Cardiac muscle cell (in vitro differentiated cells and primary cell): ENCODE measurements at regions not wholly inside any gene's neighbourhood (a gene's known extent, or its start where the extent isn't known, plus 50 kb on each side); places are given as distances from the start of the nearest gene placed in this dataset.

ENCODE experiments used
- DNase-seq, 2 donors: peaks; one replicate each; pipeline versions ENCODE4 v3.0.0 to v3.0.0-alpha.2; 2010 to 2017; ENCODE audit warnings: low read depth in 1 of 2, low spot score in 1 of 2
- H3K27ac ChIP-seq: fragments of 200-600 bp; sonication (generic); 2 replicates; pipeline ENCODE4 v1.5.1; 2016
- H3K27me3 ChIP-seq: fragments of 200-600 bp; sonication (generic); 2 replicates; pipeline ENCODE4 v1.6.0; 2016; ENCODE audit warnings: control low read depth
- H3K36me3 ChIP-seq: fragments of 200-600 bp; sonication (generic); 2 replicates; pipeline ENCODE4 v1.5.1; 2016; ENCODE audit warnings: control low read depth
- H3K4me1 ChIP-seq: fragments of 200-600 bp; sonication (generic); 2 replicates; pipeline ENCODE4 v1.8.1; 2017; ENCODE audit warnings: low read depth, mild to moderate bottlenecking, mixed run types
- H3K4me3 ChIP-seq: fragments of 200-600 bp; sonication (generic); 2 replicates; pipeline ENCODE4 v1.5.1; 2016; ENCODE audit warnings: mild to moderate bottlenecking
- H3K9me3 ChIP-seq: fragments of 200-600 bp; sonication (generic); 2 replicates; pipeline ENCODE4 v1.5.1; 2017; ENCODE audit warnings: low read depth, mild to moderate bottlenecking, control low read depth
- CTCF ChIP-seq: IDR thresholded peaks from 2 replicates; pipeline ENCODE4 v1.5.1; 2012; ENCODE audit warnings: low read depth, mild to moderate bottlenecking, low read length

- H3K9me3 ChIP-seq, result peaks cover 5% of the 10 kb centered on the region
- no peak for TF ChIP-seq CTCF
Measured at GRCh38 chr13:75137911-75138571, 343.9 kb downstream of the TBC1D4 start.

GRCh38 chr13:75136151-75136550, 345.8 kb downstream of the TBC1D4 start:
- DNase-seq, result no peak
- Histone ChIP-seq H3K27me3 (no peaks in the 10 kb centered on the region), H3K27ac (no peak overlapping the region)

More at GRCh38 chr13:75137911-75138571, 343.9 kb downstream of the TBC1D4 start:
- H3K4me3 ChIP-seq, result no peak overlapping the region
- no peak overlapping the region for H3K27ac ChIP-seq
- H3K27me3 ChIP-seq, result no peaks in the 10 kb centered on the region
- DNase-seq, result peak in 1 of 2 donors; percentile 43
- H3K36me3 ChIP-seq, result no peaks in the 10 kb centered on the region
- no peaks in the 10 kb centered on the region for H3K4me1 ChIP-seq

GRCh38 chr13:75135325-75135825, 346.6 kb downstream of the TBC1D4 start:
- Histone ChIP-seq H3K27me3 (no peaks in the 10 kb centered on the region), H3K27ac (no peak overlapping the region), H3K4me1 (no peaks in the 10 kb centered on the region), H3K9me3 (no peaks in the 10 kb centered on the region), H3K36me3 (no peaks in the 10 kb centered on the region), H3K4me3 (no peak overlapping the region)
- no peak for TF ChIP-seq CTCF
- peak in 1 of 2 donors; percentile 97 for DNase-seq

More at GRCh38 chr13:75136151-75136550, 345.8 kb downstream of the TBC1D4 start:
- no peak for TF ChIP-seq CTCF
- Histone ChIP-seq H3K9me3 (peaks cover 5% of the 10 kb centered on the region), H3K36me3 (no peaks in the 10 kb centered on the region), H3K4me3 (no peak overlapping the region), H3K4me1 (no peaks in the 10 kb centered on the region)

GRCh38 chr13:75132701-75133695, 349.0 kb downstream of the TBC1D4 start:
- H3K27me3 ChIP-seq, result no peaks in the 10 kb centered on the region
- H3K36me3 ChIP-seq, result no peaks in the 10 kb centered on the region
- no peak overlapping the region for H3K4me3 ChIP-seq
- H3K9me3 ChIP-seq, result no peaks in the 10 kb centered on the region
- no peak for TF ChIP-seq CTCF
- DNase-seq, result no peak
- H3K27ac ChIP-seq, result no peak overlapping the region
- no peaks in the 10 kb centered on the region for H3K4me1 ChIP-seq

- Histone ChIP-seq H3K4me3 (no peak overlapping the region), H3K27me3 (no peaks in the 10 kb centered on the region), H3K36me3 (no peaks in the 10 kb centered on the region), H3K4me1 (no peaks in the 10 kb centered on the region), H3K9me3 (no peaks in the 10 kb centered on the region), H3K27ac (no peak overlapping the region)
- no peak for DNase-seq
- TF ChIP-seq CTCF, result no peak
Measured at GRCh38 chr13:75129331-75129730, 352.6 kb downstream of the TBC1D4 start.
